ENCODE measurements at regions not wholly inside any gene's neighbourhood (a gene's known extent, or its start where the extent isn't known, plus 50 kb on each side); places are given as distances from the start of the nearest gene placed in this dataset.

GRCh38 chr7:125065001-125065400, 135.4 kb upstream of the POT1 start:
- TF ChIP-seq EZH2phosphoT487 (IDR thresholded peaks at IDR 0.05; ENCODE audit: insufficient read depth, low read depth) (no peak), EZH2 (IDR thresholded peaks at IDR 0.05; ENCODE audit: insufficient read depth, poor library complexity, severe bottlenecking) (no peak)
